HG02970 (cell line): ENCODE measurements at regions not wholly inside any gene's neighbourhood (a gene's known extent, or its start where the extent isn't known, plus 50 kb on each side); places are given as distances from the start of the nearest gene placed in this dataset.

Experiments used
- ATAC-seq: cut with Tn5 transposase; IDR thresholded peaks from one replicate; pipeline ENCODE4 v1.9.1; 2021; ENCODE audit warnings: mild to moderate bottlenecking, moderate library complexity, moderate number of reproducible peaks; ENCODE audit not compliant: unreplicated experiment, low FRiP score

DNA sequence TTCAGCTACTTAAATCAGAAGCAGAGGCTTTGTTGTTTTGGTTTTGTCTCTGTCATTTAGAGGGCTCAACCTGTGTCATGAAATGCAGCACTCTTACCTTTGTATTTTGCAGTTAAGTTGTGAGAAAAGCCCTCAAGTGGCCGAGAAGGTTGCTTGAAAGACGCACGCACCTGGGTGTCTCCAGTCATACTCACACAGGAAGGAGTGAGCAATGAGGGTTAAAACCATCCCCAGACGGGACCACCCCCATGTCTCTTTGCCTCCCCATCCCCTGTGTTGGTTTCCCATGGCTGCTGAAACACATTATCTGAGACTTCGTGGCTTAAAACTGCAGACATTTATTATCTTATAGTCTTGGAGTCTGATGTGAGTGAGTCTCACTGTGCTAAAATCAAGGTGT lies 376.1 kb upstream of the CFAP20DC start:
- no peak for ATAC-seq

DNA sequence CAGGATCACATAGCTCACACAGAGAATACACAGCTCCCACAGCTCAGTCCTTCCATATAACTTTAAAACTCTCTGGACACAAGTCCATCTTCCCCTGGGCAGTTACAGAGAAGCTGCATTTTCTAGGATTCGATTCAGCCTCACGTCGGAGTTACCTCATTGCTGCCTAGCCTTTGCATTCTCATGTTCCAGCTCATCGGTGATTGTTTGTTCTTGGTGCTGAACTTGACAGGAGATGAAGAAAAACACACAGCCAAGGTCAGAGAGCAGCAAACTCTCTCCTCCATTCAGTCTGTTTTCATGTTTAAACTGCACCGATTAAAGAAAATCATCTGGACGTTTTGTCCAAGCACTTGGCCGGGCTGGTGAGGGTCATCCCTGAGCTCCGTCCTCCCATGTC lies 375.5 kb upstream of the CFAP20DC start:
- no peak for ATAC-seq

DNA sequence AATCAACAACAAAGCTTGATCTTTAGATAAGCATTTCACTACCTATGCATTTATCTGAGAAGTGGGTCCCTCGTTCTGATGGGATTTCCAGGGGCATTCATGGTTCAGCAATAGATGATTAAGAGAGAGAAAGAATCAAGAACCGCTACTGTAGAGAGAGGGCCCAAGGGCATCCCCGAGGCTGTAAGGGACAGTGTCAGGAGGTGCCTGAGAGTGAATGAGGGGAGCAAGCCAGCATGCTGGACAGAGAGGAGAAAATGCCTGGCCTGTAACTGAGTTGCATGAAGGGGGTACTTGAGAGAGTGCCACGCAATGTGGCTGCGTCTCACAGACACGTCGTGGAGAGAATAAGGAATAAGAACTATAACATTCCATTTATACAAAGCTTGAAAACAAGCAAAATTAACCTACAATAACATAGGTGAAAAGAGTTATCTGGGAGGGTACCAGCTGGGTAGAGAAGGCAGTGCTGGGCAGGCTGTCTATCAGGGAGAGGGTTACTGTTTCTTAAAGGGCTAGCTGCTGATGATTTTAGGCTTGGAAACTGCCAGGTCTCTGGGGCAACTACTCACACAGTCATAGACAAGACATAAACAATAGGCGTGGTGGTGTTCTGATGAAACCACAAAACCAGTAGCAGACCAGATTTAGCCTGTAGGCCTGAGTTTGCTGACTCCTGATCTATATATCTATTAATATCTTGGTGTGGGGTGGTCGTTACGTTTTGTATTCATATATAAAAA lies 374.6 kb upstream of the CFAP20DC start:
- ATAC-seq: no peak

DNA sequence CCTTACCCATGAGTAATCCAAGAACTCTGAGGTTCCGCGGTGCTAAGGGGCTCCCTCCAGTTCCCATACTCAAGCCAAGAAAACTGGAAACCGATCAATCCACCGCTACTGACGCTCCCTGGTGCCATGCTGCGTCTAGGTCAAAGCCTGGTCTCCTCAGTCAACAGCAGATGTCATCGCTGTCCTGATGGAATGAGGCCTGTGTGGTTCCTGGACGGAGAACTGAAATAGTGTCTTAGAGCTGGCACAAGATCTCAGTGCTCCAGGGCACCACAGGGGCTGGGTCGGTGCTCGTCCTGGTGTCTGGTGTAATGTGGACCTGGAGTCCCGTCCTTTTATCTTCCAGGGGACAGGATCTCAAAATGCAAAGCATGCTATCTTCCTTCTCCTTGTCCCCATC lies 373.9 kb upstream of the CFAP20DC start:
- ATAC-seq: no peak

DNA sequence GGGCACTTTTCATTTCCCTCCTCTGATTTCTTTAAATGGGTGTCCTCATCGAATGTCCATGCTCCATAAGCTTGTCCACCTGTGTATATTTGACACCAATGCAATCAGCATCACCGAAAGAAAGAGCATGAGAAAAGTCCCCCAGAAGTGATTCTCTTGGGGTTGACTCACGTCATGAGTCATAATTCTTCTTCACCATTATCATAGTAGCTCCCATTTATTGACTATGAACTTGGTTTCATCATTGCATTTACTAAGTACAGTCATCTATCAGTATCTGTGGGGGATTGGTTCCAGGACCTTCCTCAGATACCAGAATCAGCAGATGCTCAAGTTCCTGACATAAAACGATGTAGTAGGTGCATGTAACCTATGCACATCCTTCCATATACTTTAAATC lies 372.5 kb upstream of the CFAP20DC start:
- ATAC-seq: no peak

DNA sequence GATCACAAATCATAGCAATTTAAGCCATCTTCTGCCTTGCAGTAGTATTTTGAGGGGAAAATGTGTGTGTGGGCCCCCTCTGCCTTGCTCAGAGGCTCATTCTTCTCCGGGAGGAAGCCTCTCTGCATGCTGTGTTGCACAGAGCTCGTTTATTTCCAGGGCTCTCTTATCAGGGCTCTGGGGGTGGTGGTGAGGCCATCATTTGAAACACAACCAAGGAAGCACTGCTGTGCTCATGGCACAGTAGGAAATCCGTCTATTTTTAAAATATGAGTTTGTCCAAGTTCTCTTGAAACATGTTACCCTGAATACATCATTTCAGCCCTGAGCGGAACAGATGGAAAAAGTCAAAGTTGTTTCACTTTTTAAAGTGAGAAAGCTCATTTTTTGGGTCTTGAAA lies 369.0 kb upstream of the CFAP20DC start:
- ATAC-seq: no peak

DNA sequence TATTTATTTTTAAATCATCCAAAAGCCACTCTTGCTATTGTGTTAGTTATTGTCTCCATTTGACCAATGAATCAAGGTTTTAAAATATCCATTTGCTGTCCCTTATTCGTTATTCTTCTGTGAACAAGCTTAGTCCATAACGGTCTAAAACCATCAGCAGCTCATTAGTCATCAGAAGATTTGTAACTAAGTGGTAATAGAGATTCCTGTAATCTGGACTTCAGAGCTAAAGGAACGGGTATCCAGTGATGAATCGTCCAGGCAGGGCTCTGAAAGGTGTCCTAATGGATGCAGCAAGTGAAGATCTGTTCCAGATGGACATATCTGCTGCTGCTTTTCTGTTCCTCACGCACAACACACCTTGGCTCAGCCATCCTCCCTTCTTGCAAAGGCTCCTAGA lies 362.7 kb upstream of the CFAP20DC start:
- no peak for ATAC-seq

DNA sequence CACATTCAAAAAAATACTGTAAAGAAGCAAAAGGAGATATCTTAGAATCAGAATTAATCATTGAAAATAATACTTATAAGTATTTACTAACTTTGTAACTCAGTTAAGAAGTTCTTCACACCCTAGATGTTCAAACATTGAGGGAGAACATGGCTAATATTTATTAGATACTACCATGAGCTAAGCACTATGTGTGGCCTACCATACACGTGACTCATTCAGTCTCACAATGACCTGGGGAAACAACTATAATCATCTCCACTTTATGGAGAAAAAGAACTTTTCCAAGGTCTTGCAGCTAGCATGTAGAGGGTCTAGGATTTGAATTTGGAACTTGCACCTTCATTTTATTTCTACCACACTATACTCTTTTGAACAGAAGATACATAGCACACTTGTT lies 361.9 kb upstream of the CFAP20DC start:
- no peak for ATAC-seq

DNA sequence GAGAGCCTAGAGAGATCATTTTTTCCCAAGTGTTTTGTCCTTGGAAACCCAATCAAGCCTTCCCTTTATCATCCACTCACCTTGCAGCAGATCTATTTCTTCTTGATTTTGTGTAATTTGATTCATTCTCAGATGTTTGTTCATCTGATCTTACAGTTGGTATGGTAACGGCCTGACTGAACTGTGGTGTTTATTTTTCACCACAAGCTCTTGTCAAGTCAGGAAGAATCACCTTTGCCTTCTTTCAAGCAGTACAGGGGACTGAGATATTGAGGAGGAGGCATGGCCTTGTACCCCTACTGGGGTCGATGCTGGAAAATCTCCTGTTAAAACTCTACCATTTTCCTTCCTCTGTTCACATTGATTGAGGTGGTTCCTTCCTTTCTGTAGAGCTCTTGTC lies 361.4 kb upstream of the CFAP20DC start:
- no peak for ATAC-seq

DNA sequence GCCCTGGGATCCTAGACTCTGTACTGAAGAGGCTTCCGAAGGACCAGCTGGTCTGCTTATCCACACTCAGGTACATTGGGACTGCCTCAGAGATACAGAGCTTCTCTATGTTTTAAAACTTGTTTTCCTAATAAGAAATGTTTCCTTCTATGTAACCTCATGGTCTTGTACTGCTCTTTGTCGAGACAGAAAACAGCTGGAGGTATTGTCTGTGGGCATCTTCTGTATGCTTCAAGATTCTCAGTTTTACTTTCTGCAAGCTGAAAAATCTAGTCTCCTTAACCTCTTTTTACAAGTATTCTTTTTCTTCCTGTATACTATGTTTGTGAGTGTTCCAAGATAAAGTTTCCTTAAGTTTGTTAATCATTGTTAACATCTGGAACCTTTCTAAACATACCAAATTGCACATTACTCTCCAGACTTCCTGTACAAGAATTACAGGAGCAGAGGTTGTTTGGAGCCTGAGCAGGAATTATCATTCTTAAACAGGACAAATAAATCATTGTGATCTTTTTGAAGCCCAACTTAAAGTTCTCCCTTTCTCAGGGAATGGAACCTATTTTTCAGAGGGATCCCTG lies 358.3 kb upstream of the CFAP20DC start:
- ATAC-seq: no peak

DNA sequence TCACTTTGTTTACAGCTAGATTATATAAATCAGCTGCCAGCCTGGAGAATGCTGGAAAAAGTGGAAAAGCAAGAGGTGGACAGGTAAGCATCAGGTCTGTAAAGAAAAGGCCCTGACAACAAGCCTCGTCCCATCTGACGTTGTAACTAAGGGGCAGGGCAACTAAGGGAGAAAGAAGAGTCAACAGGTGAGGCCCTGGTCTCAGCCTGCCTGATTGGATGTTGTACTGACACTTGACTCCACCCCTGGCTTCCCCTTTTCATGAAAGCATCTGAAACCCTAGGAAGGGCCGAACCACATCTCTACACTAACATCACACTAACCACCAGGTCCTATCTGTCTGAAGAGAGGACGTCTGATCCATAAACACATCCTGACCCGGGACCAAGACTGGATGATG lies 357.6 kb upstream of the CFAP20DC start:
- no peak for ATAC-seq

DNA sequence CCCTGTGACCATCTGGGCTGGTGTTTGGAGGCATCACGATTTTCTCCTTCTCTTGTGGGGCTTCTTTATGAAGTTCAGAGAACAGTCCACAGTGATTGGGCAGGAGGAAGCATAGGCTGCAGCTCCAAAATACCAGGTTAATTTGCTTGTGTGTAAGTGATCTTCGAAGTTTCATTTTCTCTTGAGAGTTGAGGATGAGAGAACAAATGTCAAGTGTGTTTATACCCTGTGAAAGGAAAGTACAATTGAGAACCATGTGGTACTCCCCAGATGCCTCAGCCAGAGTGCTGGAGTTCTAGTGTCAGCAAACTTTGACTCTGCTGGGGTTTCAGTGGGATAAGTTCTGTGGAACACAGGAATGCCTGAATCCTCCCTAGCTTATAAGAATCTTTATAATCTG lies 357.1 kb upstream of the CFAP20DC start:
- ATAC-seq: peak; percentile 43

DNA sequence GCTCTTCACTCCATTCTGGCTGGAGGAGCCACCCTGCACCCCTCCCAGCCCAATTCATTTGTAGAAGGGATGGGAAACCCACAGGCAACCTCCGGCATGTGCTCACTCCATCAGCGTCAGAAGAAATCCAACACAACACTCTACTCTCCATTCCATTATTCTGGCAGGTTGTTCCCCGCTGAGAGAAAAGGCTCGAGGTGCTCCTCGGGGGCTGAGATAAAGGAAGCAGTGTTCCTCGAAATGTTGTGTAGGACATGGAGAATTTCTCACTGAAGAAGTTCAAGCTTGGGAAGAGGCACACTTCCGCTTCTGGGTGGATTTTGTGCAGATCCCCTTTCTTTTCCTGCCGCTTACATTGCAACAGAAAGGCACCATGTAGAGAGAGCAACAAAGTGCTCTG lies 355.0 kb upstream of the CFAP20DC start:
- ATAC-seq: no peak

DNA sequence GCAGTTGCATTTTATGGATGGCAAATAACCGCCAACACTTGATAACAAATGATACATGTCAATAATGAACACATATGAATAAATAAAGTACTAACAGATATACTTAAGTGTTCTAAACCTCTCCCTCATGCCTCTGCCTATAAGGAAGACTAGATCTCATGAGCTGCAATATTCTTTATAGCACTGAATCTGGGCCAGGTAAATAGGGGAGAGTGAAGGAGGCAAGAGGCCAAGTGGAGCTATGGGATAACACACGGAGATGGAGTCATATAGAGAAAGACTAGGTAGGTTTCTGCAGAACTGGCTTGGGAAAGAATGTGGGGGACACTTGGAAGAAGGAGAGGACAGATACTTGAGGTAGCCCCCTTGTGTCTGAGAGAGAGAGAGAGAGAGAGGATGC lies 354.2 kb upstream of the CFAP20DC start:
- no peak for ATAC-seq

DNA sequence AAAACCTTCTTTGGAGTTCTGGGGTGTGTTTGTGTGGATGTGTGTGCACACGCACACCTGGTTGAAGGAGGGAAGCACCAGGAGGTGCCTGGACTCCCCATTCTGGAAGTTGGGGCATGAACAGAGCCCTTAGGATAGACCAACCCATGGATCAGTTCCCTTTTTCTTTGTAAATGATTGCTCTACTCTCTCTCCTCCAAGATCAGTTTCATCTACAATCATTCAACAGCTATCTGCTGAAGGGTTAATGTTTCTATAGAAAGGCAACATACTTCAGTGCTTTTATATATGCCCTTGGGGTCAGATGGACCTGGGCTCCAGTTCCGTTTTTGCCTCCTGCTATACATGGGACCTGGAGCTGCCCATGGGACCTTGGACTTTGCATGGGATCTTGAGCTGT lies 352.1 kb upstream of the CFAP20DC start:
- no peak for ATAC-seq

DNA sequence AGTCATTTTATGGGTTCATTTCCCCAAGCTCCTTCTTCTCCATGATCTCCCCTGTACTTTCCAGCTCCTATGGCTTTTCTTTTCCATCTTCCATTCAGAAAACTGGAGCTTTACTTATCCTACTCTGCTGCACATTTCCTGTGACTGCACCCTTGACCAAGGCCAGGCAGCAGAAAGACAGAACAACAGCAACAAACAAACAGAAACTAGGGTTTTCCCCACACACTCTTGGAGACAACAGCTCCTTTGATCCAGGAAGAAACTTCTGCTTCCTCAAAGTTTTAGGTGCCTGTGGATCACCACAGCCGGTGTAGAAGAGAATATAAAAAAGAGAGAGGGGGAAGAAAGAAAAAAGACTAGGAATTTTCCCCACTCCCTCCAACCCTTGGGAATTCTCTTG lies 342.3 kb upstream of the CFAP20DC start:
- no peak for ATAC-seq

DNA sequence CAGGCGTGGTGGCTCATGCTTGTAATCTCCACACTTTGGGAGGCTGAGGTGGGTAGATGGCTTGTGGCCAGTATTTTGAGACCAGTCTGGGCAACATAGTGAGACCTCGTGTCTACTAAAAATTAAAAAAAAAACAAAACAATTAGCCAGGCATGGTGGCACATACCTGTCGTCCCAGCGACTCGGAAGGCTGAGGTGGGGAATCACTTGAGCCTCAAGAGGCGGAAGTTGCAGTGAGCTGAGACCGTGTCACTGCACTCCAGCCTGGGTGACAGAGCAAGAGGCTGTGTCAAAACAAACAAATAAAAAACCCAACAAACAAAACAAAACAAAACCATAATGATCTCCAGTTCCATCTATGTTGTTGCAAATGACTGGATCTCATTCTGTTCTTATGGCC lies 341.3 kb upstream of the CFAP20DC start:
- no peak for ATAC-seq

DNA sequence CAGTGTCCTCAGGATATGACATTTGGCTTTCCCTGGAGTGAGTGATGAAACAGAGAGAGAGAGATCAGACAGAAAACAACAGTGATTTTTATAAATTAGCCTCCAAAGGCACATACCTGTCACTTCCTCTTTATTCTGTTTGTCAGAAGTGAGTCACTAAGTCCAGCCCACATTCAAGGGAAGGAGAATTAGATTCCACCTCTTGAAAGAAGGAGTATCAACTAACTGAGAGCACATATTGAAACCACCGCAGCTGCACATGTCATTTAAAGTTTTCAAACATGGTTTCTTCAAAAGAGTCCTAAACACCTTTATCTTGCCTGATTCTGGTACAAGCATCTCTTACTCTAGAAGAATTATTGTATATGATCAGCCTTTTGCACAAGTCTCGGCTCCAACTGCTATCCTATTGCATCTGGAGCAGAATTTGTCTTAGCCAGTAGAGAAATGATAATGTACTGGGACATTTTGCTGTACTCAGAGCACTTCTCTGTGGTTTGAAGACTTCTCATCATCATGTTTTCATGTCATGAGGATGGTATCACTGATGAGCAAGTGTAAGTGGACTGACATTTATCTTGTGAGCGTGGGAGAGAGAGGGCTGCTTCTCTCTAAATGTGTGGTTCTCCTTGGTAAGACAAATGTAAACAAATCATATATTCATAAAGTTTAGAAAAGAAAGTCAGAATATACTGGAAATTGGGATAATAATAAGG lies 338.9 kb upstream of the CFAP20DC start:
- ATAC-seq: no peak

DNA sequence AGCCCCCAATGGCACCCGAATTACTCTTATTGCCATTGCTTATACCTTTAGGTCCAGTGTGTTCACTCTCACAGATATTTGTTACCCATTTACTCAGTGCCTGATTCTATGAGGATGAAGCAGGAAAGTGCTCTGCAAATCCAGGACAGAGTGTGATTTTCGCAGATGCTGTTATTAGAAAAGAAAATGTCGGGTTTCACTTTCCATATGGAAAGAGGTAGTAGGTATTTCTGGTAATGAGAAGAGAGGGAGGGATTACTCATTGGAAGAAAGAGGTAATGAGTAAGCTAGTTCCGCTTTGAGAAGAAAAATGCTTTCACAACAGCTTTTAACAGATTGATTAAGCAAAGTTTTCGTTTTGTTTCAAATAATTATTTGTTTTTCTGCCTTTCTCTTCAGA lies 336.3 kb upstream of the CFAP20DC start:
- ATAC-seq: peak; percentile 83

DNA sequence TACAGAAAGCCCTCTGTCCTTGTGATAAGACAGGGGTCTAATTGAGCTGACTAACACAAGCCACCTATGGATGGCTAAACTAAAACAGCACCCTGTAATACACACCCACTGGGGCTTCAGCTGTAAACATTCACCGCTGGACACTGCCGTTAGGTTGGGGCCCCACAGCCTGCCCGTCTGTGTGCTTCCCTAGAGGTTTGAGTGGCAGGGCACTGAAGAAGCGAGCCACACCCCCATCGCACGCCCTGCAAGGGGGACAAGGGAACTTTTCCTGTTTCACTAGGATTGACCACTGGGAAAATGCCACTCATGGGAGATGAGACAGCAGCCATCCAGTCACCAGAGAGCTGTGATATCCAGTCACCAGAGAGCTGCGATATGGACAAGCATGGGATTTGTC lies 335.7 kb upstream of the CFAP20DC start:
- ATAC-seq: no peak

DNA sequence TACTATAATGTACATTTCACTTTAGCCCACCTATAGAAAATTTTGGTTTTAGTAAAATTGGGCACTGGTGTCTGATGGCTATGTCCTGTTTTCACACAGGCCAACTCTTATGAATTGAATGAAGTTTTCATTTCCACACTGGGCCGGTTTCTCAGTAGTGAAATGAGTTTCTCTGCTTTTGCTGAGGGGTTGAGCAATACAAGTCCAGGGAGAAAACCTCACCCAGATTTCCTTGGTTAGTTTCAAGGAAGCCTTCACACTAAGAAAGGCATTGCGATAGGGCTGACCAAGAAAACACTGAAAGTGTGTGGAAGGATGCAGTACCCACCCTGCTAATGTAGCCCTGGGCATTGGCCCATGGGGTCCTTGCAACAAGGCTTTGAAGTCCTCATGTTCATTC lies 331.5 kb upstream of the CFAP20DC start:
- no peak for ATAC-seq

DNA sequence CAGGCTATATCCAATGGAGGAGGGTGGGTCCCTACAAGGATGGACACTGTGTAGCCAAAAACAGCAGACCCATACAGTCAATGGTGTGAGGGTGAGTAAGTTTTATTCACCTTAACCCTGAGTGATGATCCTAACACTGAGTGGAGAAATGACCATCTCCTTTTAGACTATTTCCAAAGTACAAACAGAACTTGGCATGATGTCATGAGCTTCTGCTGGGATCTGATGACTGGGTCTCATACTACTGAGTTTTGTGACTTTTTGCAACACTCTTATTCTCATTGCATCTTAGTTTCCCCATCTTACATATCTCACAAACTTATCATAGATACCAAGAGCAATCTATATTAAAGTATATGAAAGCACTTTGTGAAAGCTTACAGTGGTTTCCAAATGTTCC lies 330.3 kb upstream of the CFAP20DC start:
- ATAC-seq: no peak
